IMR-90 (cell line): ENCODE measurements at regions not wholly inside any gene's neighbourhood (a gene's known extent, or its start where the extent isn't known, plus 50 kb on each side); places are given as distances from the start of the nearest gene placed in this dataset.

Experiments
- ATAC-seq: fragments of 200-7000 bp; cut with Tn5 transposase; 2 replicates; pipeline ENCODE4 v1.9.1; 2020; ENCODE audit warnings: low read depth, mild to moderate bottlenecking, moderate library complexity
- BruUV-seq: library from RNA; stranded (reverse); fragments of 400-500 nt; replicated peaks from 2 replicates; lab custom pipeline; 2021; lab: Mats Ljungman, UMichigan
- CTCF ChIA-PET: fragments of 300-600 bp; formaldehyde crosslinking; extraction: SDS; loops from one replicate; lab custom pipeline; 2021; ENCODE audit warnings: antibody characterized with exemption; lab: Yijun Ruan, JAX
- POLR2A ChIA-PET: fragments of 300-600 bp; sonication (Branson Sonifier 250); formaldehyde crosslinking; loops from one replicate; lab custom pipeline; 2022; ENCODE audit warnings: antibody characterized with exemption; ENCODE audit not compliant: unreplicated experiment; lab: Charles Lee
- DNase-seq: peaks from one replicate; pipeline ENCODE4 v3.0.0; 2013
- H2AFZ ChIP-seq: replicated peaks from 2 replicates; pipeline ENCODE3; 2013; ENCODE audit warnings: low read length, mild to moderate bottlenecking; ENCODE audit not compliant: poor library complexity
- H2AK5ac ChIP-seq: 2 replicates; pipeline ENCODE4 v1.6.1; 2013; ENCODE audit warnings: low read depth, low read length, inconsistent platforms
- H2AK9ac ChIP-seq: replicated peaks from 2 replicates; pipeline ENCODE3; 2013; ENCODE audit warnings: mild to moderate bottlenecking, low read depth, low read length, moderate library complexity; ENCODE audit not compliant: poor library complexity
- H2BK120ac ChIP-seq: 2 replicates; pipeline ENCODE4 v1.6.1; 2013; ENCODE audit warnings: low read depth, low read length, inconsistent platforms
- H2BK15ac ChIP-seq: 3 replicates; pipeline ENCODE4 v1.6.1; 2013; ENCODE audit warnings: low read depth, low read length, inconsistent platforms
- H2BK20ac ChIP-seq: 2 replicates; pipeline ENCODE4 v1.6.1; 2013; ENCODE audit warnings: low read depth, mild to moderate bottlenecking, inconsistent platforms, low read length, moderate library complexity
- H2BK5ac ChIP-seq: 2 replicates; pipeline ENCODE4 v1.6.1; 2013; ENCODE audit warnings: mild to moderate bottlenecking, low read depth, low read length, inconsistent platforms; ENCODE audit not compliant: poor library complexity, severe bottlenecking
- H3K14ac ChIP-seq: replicated peaks from 2 replicates; pipeline ENCODE4 v1.6.1; 2013; ENCODE audit warnings: low read depth, low read length, inconsistent platforms
- H3K18ac ChIP-seq: 2 replicates; pipeline ENCODE4 v1.6.1; 2013; ENCODE audit warnings: low read depth, low read length, control low read depth
- H3K23ac ChIP-seq: 2 replicates; pipeline ENCODE4 v1.6.1; 2013; ENCODE audit warnings: low read depth, low read length, inconsistent platforms
- H3K27ac ChIP-seq: 2 replicates; pipeline ENCODE4 v1.5.1; 2013; ENCODE audit warnings: mild to moderate bottlenecking, control low read depth, low read length; ENCODE audit not compliant: insufficient read depth
- H3K27me3 ChIP-seq: 2 replicates; pipeline ENCODE4 v1.6.1; 2013; ENCODE audit warnings: low read length; ENCODE audit not compliant: control insufficient read depth, insufficient read depth
- H3K36me3 ChIP-seq: 2 replicates; pipeline ENCODE4 v1.6.1; 2013; ENCODE audit warnings: low read length, mixed read lengths; ENCODE audit not compliant: control insufficient read depth, insufficient read depth
- H3K4ac ChIP-seq: 2 replicates; pipeline ENCODE4 v1.6.1; 2013; ENCODE audit warnings: low read depth, low read length, inconsistent platforms
- H3K4me1 ChIP-seq: 2 replicates; pipeline ENCODE4 v1.6.1; 2013; ENCODE audit warnings: low read length, mixed read lengths; ENCODE audit not compliant: control insufficient read depth, insufficient read depth
- H3K4me2 ChIP-seq: 2 replicates; pipeline ENCODE4 v1.6.1; 2013; ENCODE audit warnings: low read depth, mild to moderate bottlenecking, control low read depth, low read length, moderate library complexity
- H3K4me3 ChIP-seq: 2 replicates; pipeline ENCODE4 v1.5.1; 2013; ENCODE audit warnings: low read depth, mild to moderate bottlenecking, control low read depth, low read length, moderate library complexity; ENCODE audit not compliant: insufficient read depth
- H3K56ac ChIP-seq: 2 replicates; pipeline ENCODE4 v1.6.1; 2013; ENCODE audit warnings: low read length, inconsistent platforms; ENCODE audit not compliant: insufficient read depth; ENCODE audit errors: extremely low read depth
- H3K79me1 ChIP-seq, 2 experiments: 2 replicates each; pipeline ENCODE4 v1.6.1; 2013; ENCODE audit warnings: low read length in 2 of 2, inconsistent platforms in 1 of 2, low read depth in 1 of 2
- H3K9ac ChIP-seq: 2 replicates; pipeline ENCODE4 v1.6.1; 2013; ENCODE audit warnings: low read depth, low read length, control low read depth
- H3K9me1 ChIP-seq: 2 replicates; pipeline ENCODE4 v1.6.1; 2013; ENCODE audit warnings: low read length, inconsistent platforms; ENCODE audit not compliant: insufficient read depth
- H3K9me3 ChIP-seq: 2 replicates; pipeline ENCODE4 v1.6.1; 2013; ENCODE audit warnings: low read length; ENCODE audit not compliant: control insufficient read depth, insufficient read depth
- H4K20me1 ChIP-seq: 2 replicates; pipeline ENCODE4 v1.6.1; 2013; ENCODE audit warnings: low read length, inconsistent platforms; ENCODE audit not compliant: insufficient read depth
- H4K5ac ChIP-seq: 2 replicates; pipeline ENCODE4 v1.6.1; 2013; ENCODE audit warnings: mild to moderate bottlenecking, low read depth, low read length, control low read depth
- H4K8ac ChIP-seq, 2 experiments: 2 replicates each; pipeline ENCODE4 v1.6.1; 2013; ENCODE audit warnings: low read depth in 2 of 2, low read length in 2 of 2, control low read depth in 1 of 2, inconsistent platforms in 1 of 2
- H4K91ac ChIP-seq: 2 replicates; pipeline ENCODE4 v1.6.1; 2013; ENCODE audit warnings: low read depth, low read length, inconsistent platforms; ENCODE audit not compliant: insufficient read depth
- CEBPB ChIP-seq: IDR thresholded peaks from 2 replicates; pipeline ENCODE4 v1.6.1; 2012; ENCODE audit warnings: low read depth, low read length, improper control_type of control experiment
- NFE2L2 ChIP-seq: fragments of 150-350 bp; IDR thresholded peaks from 2 replicates; pipeline ENCODE4 v1.6.1; 2016; ENCODE audit warnings: low read depth, mild to moderate bottlenecking, low read length
- POLR2A ChIP-seq: IDR thresholded peaks from 2 replicates; pipeline ENCODE4 v1.6.1; 2012; ENCODE audit warnings: mild to moderate bottlenecking, low read depth, low read length
- WGBS, 2 experiments: methylation state at CpG; one replicate each; pipeline versions ENCODE4 v1.1.5 to v1.1.7; 2013; ENCODE audit warnings: missing lambda C conversion rate in 2 of 2; ENCODE audit not compliant: insufficient read length in 1 of 2; ENCODE audit errors: extremely low coverage in 2 of 2; 5-methylcytosine and 5-hydroxymethylcytosine counted together
- dilution Hi-C: fragments of 300-500 bp; cut with HindIII; formaldehyde crosslinking; loops from one replicate; pipeline ENCODE4 v1.14.3; 2018; ENCODE audit warnings: low sequenced_read_pairs; ENCODE audit not compliant: unreplicated experiment
- in situ Hi-C: fragments of 300-500 bp; cut with MboI; formaldehyde crosslinking; loops from 3 replicates; pipeline ENCODE4 v1.14.3; 2019; ENCODE audit warnings: low sequenced_read_pairs, inconsistent platforms, mixed read lengths
- intact Hi-C: fragments of 100-400 bp; cut with micrococcal nuclease; formaldehyde crosslinking; loops from 2 replicates; pipeline ENCODE4 v1.10.0; 2022

DNA sequence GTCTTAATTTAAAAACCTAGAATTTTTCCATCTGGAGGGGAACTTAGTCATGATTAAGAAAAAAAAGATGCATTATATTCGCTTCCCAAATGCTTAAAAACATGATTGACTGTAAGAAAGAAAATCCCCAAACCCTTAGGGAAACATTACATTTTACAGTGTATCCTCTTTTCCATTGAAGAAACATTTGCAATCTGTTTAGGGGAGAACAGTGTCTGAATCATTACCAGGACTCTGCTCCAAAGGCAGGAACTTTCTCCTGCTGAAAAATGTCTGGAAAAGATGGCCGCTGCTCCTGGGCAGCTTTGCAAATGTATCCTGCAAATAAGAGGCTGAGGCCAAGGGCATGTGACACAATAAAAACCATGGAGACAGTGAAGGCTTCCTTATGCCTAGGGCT lies 173.7 kb downstream of the BUB3 start:
- POLR2A ChIA-PET: no interaction called here
- ATAC-seq: no peak
- Histone ChIP-seq H4K8ac (no peak overlapping the region), H3K4me3 (no peak overlapping the region), H3K4me2 (no peak overlapping the region), H3K14ac (no peak overlapping the region), H3K9me3 (peaks cover 19% of the 10 kb centered on the region), H3K27ac (no peak overlapping the region), H4K91ac (no peak overlapping the region), H3K18ac (no peak overlapping the region), H2BK20ac (no peak overlapping the region), H2BK15ac (no peak overlapping the region), H3K56ac (no peak overlapping the region), H3K9me1 (no peaks in the 10 kb centered on the region), H2AK5ac (no peak overlapping the region), H4K20me1 (no peaks in the 10 kb centered on the region), H2BK120ac (no peak overlapping the region), H3K9ac (no peak overlapping the region), H3K4ac (no peak overlapping the region), H2BK5ac (no peak overlapping the region), H3K36me3 (no peaks in the 10 kb centered on the region), H4K5ac (no peak overlapping the region), H2AK9ac (no peak overlapping the region), H3K23ac (no peak overlapping the region), H3K79me1 (no peaks in the 10 kb centered on the region), H3K27me3 (no peaks in the 10 kb centered on the region), H3K4me1 (no peaks in the 10 kb centered on the region), H2AFZ (no peak overlapping the region)
- dilution Hi-C loops (no loop called here), in situ Hi-C loops (no loop called here), intact Hi-C loops (no loop called here)
- CTCF ChIA-PET: no interaction called here
- no TSS peak for BruUV-seq
- no peak for TF ChIP-seq CEBPB
- no peak for TF ChIP-seq NFE2L2
- TF ChIP-seq POLR2A: no peak
- 29% methylated on average over 1 of the region's 2 CpGs; no CpG with 5 or more reads in 1 of the 2 experiments for WGBS, 2 experiments
- no peak for DNase-seq
